K562 (cell line): ENCODE measurements at regions not wholly inside any gene's neighbourhood (a gene's known extent, or its start where the extent isn't known, plus 50 kb on each side); places are given as distances from the start of the nearest gene placed in this dataset.

ENCODE experiments used
- ATAC-seq: fragments of 200-7000 bp; cut with Tn5 transposase; 3 replicates; pipeline ENCODE4 v1.9.1; 2020; ENCODE audit warnings: moderate library complexity
- BruUV-seq: library from RNA; stranded (reverse); fragments of 400-500 nt; replicated peaks from 2 replicates; lab custom pipeline; 2021; lab: Mats Ljungman, UMichigan
- CTCF ChIA-PET: fragments of 300-600 bp; formaldehyde crosslinking; extraction: SDS; loops from one replicate; lab custom pipeline; 2021; ENCODE audit warnings: low intra/inter-chr PET ratio; lab: Yijun Ruan, JAX
- POLR2A ChIA-PET: fragments of 300-600, 350-650 bp; sonication (Branson Sonifier 250); formaldehyde crosslinking; extraction: SDS; loops from one replicate; lab custom pipeline; 2021; ENCODE audit warnings: antibody characterized with exemption, inconsistent platforms; lab: Yijun Ruan, JAX
- DNase-seq, 4 experiments: peaks; one replicate each; pipeline versions ENCODE4 v3.0.0 to v3.0.0-alpha.2; 2011 to 2018; ENCODE audit warnings: low spot score in 3 of 4, mixed read lengths in 3 of 4; ENCODE audit errors: extremely low read depth in 1 of 4
- FAIRE-seq: peaks from 2 replicates; lab custom pipeline; 2011; peaks lifted over from hg19 to GRCh38; lab: Jason Lieb, UNC
- H2AFZ ChIP-seq: 2 replicates; pipeline ENCODE4 v1.6.0; 2011; ENCODE audit warnings: low read depth, low read length, control low read depth, inconsistent platforms
- H3K27ac ChIP-seq: fragments of 200-600 bp; 3 replicates; pipeline ENCODE4 v1.8.0; 2011; ENCODE audit warnings: low read depth, mild to moderate bottlenecking, control low read depth, inconsistent platforms, low read length, moderate library complexity, mixed read lengths; ENCODE audit errors: extremely low read depth
- H3K27me3 ChIP-seq, 2 experiments: fragments of 300-600 bp in 1 of 2; 2 replicates in 1 of 2; 3 replicates in 1 of 2; pipeline versions ENCODE4 v1.6.0 to v1.8.0; 2011; ENCODE audit warnings: inconsistent platforms in 2 of 2, low read length in 2 of 2, mild to moderate bottlenecking in 1 of 2, mixed read lengths in 1 of 2, moderate library complexity in 1 of 2; ENCODE audit not compliant: control insufficient read depth in 2 of 2, insufficient read depth in 2 of 2
- H3K36me3 ChIP-seq: fragments of 300-600 bp; 3 replicates; pipeline ENCODE4 v1.8.0; 2011; ENCODE audit warnings: mild to moderate bottlenecking, low read length, inconsistent platforms; ENCODE audit not compliant: control insufficient read depth, insufficient read depth
- H3K4me1 ChIP-seq, 2 experiments: fragments of 200-600 bp in 1 of 2; replicated peaks in 1 of 2; 2 replicates in 1 of 2; 3 replicates in 1 of 2; pipeline versions ENCODE4 v1.5.1 to v1.8.0; 2011; ENCODE audit warnings: inconsistent platforms in 2 of 2, low read length in 2 of 2, mild to moderate bottlenecking in 1 of 2, mixed read lengths in 1 of 2, moderate library complexity in 1 of 2; ENCODE audit not compliant: control insufficient read depth in 2 of 2, insufficient read depth in 2 of 2
- H3K4me2 ChIP-seq: 2 replicates; pipeline ENCODE4 v1.6.1; 2011; ENCODE audit warnings: low read length, control low read depth, inconsistent platforms, mixed read lengths; ENCODE audit not compliant: insufficient read depth
- H3K4me3 ChIP-seq: fragments of 200-600 bp; sonication (generic), shearing (Covaris generic); 2 replicates; pipeline ENCODE4 v1.5.1; 2016; ENCODE audit warnings: control low read depth, inconsistent platforms
- H3K79me2 ChIP-seq: fragments of 200-600 bp; 3 replicates; pipeline ENCODE4 v1.8.0; 2011; ENCODE audit warnings: low read length, inconsistent platforms; ENCODE audit not compliant: control insufficient read depth, insufficient read depth
- H3K9ac ChIP-seq, 2 experiments: 2 replicates each; pipeline versions ENCODE4 v1.6.0 to v1.6.1; 2011; ENCODE audit warnings: low read depth in 2 of 2, low read length in 2 of 2, control low read depth in 1 of 2, inconsistent platforms in 1 of 2, mild to moderate bottlenecking in 1 of 2, mixed read lengths in 1 of 2; ENCODE audit not compliant: insufficient read depth in 1 of 2
- H3K9me1 ChIP-seq: one replicate; pipeline ENCODE4 v1.6.0; 2011; ENCODE audit warnings: inconsistent platforms, mild to moderate bottlenecking, low read length, moderate library complexity; ENCODE audit not compliant: control insufficient read depth, insufficient read depth
- H3K9me3 ChIP-seq: replicated peaks from 2 replicates; pipeline ENCODE4 v1.5.1; 2011; ENCODE audit warnings: low read depth, low read length, inconsistent platforms; ENCODE audit not compliant: control insufficient read depth, insufficient read depth
- H4K20me1 ChIP-seq: replicated peaks from 2 replicates; pipeline ENCODE4 v1.6.1; 2011; ENCODE audit warnings: low read length, inconsistent platforms, mixed read lengths; ENCODE audit not compliant: control insufficient read depth, insufficient read depth
- BCOR ChIP-seq: fragments of 450-650 bp; IDR thresholded peaks from 2 replicates; pipeline ENCODE4 v1.6.1; 2016
- GTF2E2 ChIP-seq: fragments of 200-800 bp; sonication (Bioruptor generic); IDR thresholded peaks from 2 replicates; pipeline ENCODE4 v1.6.1; 2016; ENCODE audit warnings: missing genetic modification characterization, missing compliant biosample characterization
- ZNF121 ChIP-seq: sonication (generic); formaldehyde crosslinking; conservative IDR thresholded peaks from 2 replicates; pipeline ENCODE4 v1.8.0; 2022; ENCODE audit warnings: missing genetic modification reagents
- ZNF444 ChIP-seq: fragments of 250-450 bp; sonication (Bioruptor Pico); IDR thresholded peaks from 2 replicates; pipeline ENCODE4 v1.4.0; 2020; ENCODE audit warnings: mild to moderate bottlenecking, moderate library complexity
- WGBS: fragments of 100-300 bp; shearing (Covaris generic); methylation state at CpG from one replicate; pipeline ENCODE4 v1.1.6; 2016; ENCODE audit warnings: low coverage, mixed read lengths; ENCODE audit not compliant: insufficient coverage; ENCODE audit errors: missing lambda C conversion rate; 5-methylcytosine and 5-hydroxymethylcytosine counted together
- in situ Hi-C: fragments of 300-500 bp; cut with MboI; formaldehyde crosslinking; loops from 4 replicates; pipeline ENCODE4 v1.15.0; 2018; ENCODE audit warnings: inconsistent platforms, mixed read lengths
- intact Hi-C: fragments of 100-400 bp; cut with micrococcal nuclease; formaldehyde crosslinking; loops from 2 replicates; pipeline ENCODE4 v1.14.2; 2022
- TF ChIP-seq, protein P1 (sequence below): fragments of 200-800 bp; sonication (Bioruptor generic); IDR thresholded peaks from 2 replicates; pipeline ENCODE4 v1.6.1; 2016; ENCODE audit warnings: missing genetic modification characterization, missing compliant biosample characterization

DNA sequence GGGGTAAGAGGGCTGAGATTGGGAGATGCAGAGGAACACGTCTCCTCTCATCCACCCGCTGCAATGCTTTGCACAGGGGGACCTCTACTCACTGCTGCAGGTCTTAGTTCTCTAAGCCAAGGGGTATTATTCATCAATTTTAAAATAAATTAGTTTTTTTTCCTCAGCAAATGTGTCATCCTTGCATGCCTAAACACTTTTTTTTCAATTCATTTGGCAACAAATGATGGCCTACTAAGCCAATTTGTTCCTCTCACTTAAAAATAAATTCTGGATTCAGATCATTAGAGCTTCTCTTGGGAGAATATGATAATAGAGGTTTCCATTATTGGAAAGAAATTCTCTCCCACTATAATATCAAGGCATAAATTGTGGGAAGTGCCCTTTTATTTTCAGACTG lies 338.3 kb downstream of the IRX1 start:
- no peaks in the 10 kb centered on the region for H3K27me3 ChIP-seq
- DNase-seq (no peak), ATAC-seq (no peak), FAIRE-seq (no peak)
- no peaks in the 10 kb centered on the region for H3K4me1 ChIP-seq
- no peak overlapping the region for H2AFZ ChIP-seq
- no peak overlapping the region for H3K4me3 ChIP-seq
- CTCF ChIA-PET: no interaction called here
- TF ChIP-seq GTF2E2 (tag) (no peak), BCOR (no peak), ZNF444 (CRISPR knock-in tag) (no peak), ZNF121 (CRISPR knock-in tag) (no peak)
- TF ChIP-seq, protein P1, sequence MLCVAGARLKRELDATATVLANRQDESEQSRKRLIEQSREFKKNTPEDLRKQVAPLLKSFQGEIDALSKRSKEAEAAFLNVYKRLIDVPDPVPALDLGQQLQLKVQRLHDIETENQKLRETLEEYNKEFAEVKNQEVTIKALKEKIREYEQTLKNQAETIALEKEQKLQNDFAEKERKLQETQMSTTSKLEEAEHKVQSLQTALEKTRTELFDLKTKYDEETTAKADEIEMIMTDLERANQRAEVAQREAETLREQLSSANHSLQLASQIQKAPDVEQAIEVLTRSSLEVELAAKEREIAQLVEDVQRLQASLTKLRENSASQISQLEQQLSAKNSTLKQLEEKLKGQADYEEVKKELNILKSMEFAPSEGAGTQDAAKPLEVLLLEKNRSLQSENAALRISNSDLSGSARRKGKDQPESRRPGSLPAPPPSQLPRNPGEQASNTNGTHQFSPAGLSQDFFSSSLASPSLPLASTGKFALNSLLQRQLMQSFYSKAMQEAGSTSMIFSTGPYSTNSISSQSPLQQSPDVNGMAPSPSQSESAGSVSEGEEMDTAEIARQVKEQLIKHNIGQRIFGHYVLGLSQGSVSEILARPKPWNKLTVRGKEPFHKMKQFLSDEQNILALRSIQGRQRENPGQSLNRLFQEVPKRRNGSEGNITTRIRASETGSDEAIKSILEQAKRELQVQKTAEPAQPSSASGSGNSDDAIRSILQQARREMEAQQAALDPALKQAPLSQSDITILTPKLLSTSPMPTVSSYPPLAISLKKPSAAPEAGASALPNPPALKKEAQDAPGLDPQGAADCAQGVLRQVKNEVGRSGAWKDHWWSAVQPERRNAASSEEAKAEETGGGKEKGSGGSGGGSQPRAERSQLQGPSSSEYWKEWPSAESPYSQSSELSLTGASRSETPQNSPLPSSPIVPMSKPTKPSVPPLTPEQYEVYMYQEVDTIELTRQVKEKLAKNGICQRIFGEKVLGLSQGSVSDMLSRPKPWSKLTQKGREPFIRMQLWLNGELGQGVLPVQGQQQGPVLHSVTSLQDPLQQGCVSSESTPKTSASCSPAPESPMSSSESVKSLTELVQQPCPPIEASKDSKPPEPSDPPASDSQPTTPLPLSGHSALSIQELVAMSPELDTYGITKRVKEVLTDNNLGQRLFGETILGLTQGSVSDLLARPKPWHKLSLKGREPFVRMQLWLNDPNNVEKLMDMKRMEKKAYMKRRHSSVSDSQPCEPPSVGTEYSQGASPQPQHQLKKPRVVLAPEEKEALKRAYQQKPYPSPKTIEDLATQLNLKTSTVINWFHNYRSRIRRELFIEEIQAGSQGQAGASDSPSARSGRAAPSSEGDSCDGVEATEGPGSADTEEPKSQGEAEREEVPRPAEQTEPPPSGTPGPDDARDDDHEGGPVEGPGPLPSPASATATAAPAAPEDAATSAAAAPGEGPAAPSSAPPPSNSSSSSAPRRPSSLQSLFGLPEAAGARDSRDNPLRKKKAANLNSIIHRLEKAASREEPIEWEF: no peak
- H3K9ac ChIP-seq: no peak overlapping the region
- H3K79me2 ChIP-seq: no peaks in the 10 kb centered on the region
- no peaks in the 10 kb centered on the region for H3K9me3 ChIP-seq
- no peak overlapping the region for H3K27ac ChIP-seq
- in situ Hi-C loops: no loop called here
- 0% methylated on average over 2 of the region's 2 CpGs for WGBS
- intact Hi-C loops: no loop called here
- H4K20me1 ChIP-seq: no peaks in the 10 kb centered on the region
- no peaks in the 10 kb centered on the region for H3K9me1 ChIP-seq
- POLR2A ChIA-PET: no interaction called here
- no peaks in the 10 kb centered on the region for H3K36me3 ChIP-seq
- H3K4me2 ChIP-seq: no peak overlapping the region
- BruUV-seq: no TSS peak
